ENCODE measurements at regions not wholly inside any gene's neighbourhood (a gene's known extent, or its start where the extent isn't known, plus 50 kb on each side); places are given as distances from the start of the nearest gene placed in this dataset.

DNA sequence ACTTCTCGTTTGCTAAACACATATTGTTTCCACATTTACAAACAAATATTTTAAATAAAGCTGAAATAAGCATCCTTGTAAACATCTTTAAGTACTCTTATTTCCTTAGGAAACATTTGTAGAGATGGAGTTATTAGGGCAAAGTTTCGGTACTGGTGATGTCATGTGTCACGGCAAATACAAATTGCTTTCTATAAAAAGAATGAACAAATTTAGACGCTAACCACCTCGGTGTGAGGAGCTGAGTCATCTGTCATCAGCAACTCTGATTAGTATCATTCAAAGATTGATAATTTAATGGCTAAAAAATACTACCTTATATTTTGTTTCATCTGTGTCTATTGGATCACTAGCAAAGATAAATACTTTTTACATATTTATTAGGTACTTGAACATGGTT is 982.0 kb downstream of the VRK1 start (continued):
- TF ChIP-seq ZNF660 (tag by site-specific recombination; IDR thresholded peaks at IDR 0.05): no peak

DNA sequence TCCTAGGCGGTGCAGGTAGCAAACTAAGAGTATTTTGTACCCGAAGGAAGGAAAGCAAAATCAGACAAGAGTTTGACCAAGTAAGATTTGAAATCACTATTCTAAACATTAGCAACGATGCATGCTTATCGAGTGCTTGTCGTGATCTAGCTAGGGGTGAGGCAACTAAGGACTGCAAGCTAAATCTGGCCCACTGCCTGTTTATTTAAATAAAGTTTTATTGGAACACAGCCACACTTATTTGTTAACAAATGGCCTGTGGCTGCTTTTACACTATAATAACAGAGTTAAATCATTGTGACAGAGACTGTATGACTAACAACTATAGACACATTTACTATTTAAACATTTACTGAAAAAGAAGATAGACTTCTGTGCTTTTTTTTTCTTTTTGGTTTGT is 983.6 kb downstream of the VRK1 start:
- H3K4me1 ChIP-seq (ENCODE audit: control insufficient read depth, insufficient read depth, low read length): no peaks in the 10 kb centered on the region
- ChIA-PET POLR2A (no interaction called here), CTCF (no interaction called here)
- H3K36me3 ChIP-seq (ENCODE audit: control insufficient read depth in 2 of 2, insufficient read depth in 1 of 2, low read length in 2 of 2): no peaks in the 10 kb centered on the region
- no peak overlapping the region for H3K27ac ChIP-seq (ENCODE audit: extremely low read depth, low read depth, low read length)
- no peaks in the 10 kb centered on the region for H3K9me3 ChIP-seq (ENCODE audit: control insufficient read depth, insufficient read depth, low read depth, low read length)
- TF ChIP-seq, protein P1, sequence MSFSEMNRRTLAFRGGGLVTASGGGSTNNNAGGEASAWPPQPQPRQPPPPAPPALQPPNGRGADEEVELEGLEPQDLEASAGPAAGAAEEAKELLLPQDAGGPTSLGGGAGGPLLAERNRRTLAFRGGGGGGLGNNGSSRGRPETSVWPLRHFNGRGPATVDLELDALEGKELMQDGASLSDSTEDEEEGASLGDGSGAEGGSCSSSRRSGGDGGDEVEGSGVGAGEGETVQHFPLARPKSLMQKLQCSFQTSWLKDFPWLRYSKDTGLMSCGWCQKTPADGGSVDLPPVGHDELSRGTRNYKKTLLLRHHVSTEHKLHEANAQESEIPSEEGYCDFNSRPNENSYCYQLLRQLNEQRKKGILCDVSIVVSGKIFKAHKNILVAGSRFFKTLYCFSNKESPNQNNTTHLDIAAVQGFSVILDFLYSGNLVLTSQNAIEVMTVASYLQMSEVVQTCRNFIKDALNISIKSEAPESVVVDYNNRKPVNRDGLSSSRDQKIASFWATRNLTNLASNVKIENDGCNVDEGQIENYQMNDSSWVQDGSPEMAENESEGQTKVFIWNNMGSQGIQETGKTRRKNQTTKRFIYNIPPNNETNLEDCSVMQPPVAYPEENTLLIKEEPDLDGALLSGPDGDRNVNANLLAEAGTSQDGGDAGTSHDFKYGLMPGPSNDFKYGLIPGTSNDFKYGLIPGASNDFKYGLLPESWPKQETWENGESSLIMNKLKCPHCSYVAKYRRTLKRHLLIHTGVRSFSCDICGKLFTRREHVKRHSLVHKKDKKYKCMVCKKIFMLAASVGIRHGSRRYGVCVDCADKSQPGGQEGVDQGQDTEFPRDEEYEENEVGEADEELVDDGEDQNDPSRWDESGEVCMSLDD (tag by site-specific recombination; IDR thresholded peaks at IDR 0.05): no peak
- TF ChIP-seq ZNF785 (tag by site-specific recombination; IDR thresholded peaks at IDR 0.05): no peak
- TF ChIP-seq ZNF404 (tag by site-specific recombination; IDR thresholded peaks at IDR 0.05): no peak
- TF ChIP-seq FEZF1 (tag by site-specific recombination; IDR thresholded peaks at IDR 0.05): no peak
- TF ChIP-seq, protein P2, sequence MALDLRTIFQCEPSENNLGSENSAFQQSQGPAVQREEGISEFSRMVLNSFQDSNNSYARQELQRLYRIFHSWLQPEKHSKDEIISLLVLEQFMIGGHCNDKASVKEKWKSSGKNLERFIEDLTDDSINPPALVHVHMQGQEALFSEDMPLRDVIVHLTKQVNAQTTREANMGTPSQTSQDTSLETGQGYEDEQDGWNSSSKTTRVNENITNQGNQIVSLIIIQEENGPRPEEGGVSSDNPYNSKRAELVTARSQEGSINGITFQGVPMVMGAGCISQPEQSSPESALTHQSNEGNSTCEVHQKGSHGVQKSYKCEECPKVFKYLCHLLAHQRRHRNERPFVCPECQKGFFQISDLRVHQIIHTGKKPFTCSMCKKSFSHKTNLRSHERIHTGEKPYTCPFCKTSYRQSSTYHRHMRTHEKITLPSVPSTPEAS (tag by site-specific recombination; IDR thresholded peaks at IDR 0.05): no peak
- no peak for TF ChIP-seq ZNF175 (tag by site-specific recombination; IDR thresholded peaks at IDR 0.05)
- TF ChIP-seq ZNF530 (tag by site-specific recombination; IDR thresholded peaks at IDR 0.05; ENCODE audit: low read depth): no peak
- TF ChIP-seq ZNF623 (tag by site-specific recombination; IDR thresholded peaks at IDR 0.05): no peak
- TF ChIP-seq, protein P3, sequence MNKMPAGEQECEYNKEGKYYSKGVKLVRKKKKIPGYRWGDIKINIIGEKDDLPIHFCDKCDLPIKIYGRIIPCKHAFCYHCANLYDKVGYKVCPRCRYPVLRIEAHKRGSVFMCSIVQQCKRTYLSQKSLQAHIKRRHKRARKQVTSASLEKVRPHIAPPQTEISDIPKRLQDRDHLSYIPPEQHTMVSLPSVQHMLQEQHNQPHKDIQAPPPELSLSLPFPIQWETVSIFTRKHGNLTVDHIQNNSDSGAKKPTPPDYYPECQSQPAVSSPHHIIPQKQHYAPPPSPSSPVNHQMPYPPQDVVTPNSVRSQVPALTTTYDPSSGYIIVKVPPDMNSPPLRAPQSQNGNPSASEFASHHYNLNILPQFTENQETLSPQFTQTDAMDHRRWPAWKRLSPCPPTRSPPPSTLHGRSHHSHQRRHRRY (tag by site-specific recombination; IDR thresholded peaks at IDR 0.05): no peak
- TF ChIP-seq ZXDB (tag by site-specific recombination; IDR thresholded peaks at IDR 0.05): no peak
- TF ChIP-seq ZNF202 (tag by site-specific recombination; IDR thresholded peaks at IDR 0.05; ENCODE audit: borderline replicate concordance): no peak
- no peak for TF ChIP-seq ZNF221 (tag by site-specific recombination; IDR thresholded peaks at IDR 0.05; ENCODE audit: borderline replicate concordance)
- no peak for TF ChIP-seq ZNF596 (tag by site-specific recombination; IDR thresholded peaks at IDR 0.05)
- TF ChIP-seq ZNF621 (tag by site-specific recombination; IDR thresholded peaks at IDR 0.05): no peak
- TF ChIP-seq, protein P4, sequence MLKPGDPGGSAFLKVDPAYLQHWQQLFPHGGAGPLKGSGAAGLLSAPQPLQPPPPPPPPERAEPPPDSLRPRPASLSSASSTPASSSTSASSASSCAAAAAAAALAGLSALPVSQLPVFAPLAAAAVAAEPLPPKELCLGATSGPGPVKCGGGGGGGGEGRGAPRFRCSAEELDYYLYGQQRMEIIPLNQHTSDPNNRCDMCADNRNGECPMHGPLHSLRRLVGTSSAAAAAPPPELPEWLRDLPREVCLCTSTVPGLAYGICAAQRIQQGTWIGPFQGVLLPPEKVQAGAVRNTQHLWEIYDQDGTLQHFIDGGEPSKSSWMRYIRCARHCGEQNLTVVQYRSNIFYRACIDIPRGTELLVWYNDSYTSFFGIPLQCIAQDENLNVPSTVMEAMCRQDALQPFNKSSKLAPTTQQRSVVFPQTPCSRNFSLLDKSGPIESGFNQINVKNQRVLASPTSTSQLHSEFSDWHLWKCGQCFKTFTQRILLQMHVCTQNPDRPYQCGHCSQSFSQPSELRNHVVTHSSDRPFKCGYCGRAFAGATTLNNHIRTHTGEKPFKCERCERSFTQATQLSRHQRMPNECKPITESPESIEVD (tag by site-specific recombination; IDR thresholded peaks at IDR 0.05): no peak
- TF ChIP-seq RBAK (tag by site-specific recombination; IDR thresholded peaks at IDR 0.05): no peak
- TF ChIP-seq ZNF501 (tag by site-specific recombination; IDR thresholded peaks at IDR 0.05): no peak
- H3K4me3 ChIP-seq (ENCODE audit: low read depth, low read length): no peak overlapping the region

DNA sequence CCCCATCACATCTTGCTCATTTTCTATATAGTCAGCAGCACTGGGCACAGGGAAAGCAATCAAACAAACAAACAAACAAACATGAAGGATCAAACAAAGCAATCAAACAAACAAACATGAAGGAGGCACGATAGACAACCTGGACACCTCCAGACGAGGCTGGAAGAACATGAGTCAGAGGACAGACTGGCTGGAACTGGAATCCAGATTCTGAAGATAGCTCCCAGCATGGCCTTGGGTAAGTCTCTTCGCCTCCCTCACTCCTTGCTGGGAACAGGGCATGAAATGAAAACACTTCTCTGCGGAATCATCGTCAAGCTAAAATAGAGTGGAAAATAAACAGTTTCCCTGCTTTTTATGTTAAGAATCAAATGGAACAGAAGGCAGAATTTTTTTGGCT is 984.8 kb downstream of the VRK1 start:
- Histone ChIP-seq H3K36me3 (ENCODE audit: control insufficient read depth in 2 of 2, insufficient read depth in 1 of 2, low read length in 2 of 2) (no peaks in the 10 kb centered on the region), H3K4me1 (ENCODE audit: control insufficient read depth, insufficient read depth, low read length) (no peaks in the 10 kb centered on the region), H3K27ac (ENCODE audit: extremely low read depth, low read depth, low read length) (no peak overlapping the region), H3K9me3 (ENCODE audit: control insufficient read depth, insufficient read depth, low read depth, low read length) (no peaks in the 10 kb centered on the region), H3K4me3 (ENCODE audit: low read depth, low read length) (no peak overlapping the region)
- CTCF ChIA-PET: interaction anchor here (0.7 kb wide), 1 partner anchor 134 kb away, joined by 5 read pairs; no protein-coding TSS in a partner anchor
- POLR2A ChIA-PET: no interaction called here
- TF ChIP-seq, protein P5, sequence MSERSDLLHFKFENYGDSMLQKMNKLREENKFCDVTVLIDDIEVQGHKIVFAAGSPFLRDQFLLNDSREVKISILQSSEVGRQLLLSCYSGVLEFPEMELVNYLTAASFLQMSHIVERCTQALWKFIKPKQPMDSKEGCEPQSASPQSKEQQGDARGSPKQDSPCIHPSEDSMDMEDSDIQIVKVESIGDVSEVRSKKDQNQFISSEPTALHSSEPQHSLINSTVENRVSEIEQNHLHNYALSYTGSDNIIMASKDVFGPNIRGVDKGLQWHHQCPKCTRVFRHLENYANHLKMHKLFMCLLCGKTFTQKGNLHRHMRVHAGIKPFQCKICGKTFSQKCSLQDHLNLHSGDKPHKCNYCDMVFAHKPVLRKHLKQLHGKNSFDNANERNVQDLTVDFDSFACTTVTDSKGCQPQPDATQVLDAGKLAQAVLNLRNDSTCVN (tag by site-specific recombination; optimal IDR thresholded peaks at IDR 0.05): no peak
- TF ChIP-seq, protein P6, sequence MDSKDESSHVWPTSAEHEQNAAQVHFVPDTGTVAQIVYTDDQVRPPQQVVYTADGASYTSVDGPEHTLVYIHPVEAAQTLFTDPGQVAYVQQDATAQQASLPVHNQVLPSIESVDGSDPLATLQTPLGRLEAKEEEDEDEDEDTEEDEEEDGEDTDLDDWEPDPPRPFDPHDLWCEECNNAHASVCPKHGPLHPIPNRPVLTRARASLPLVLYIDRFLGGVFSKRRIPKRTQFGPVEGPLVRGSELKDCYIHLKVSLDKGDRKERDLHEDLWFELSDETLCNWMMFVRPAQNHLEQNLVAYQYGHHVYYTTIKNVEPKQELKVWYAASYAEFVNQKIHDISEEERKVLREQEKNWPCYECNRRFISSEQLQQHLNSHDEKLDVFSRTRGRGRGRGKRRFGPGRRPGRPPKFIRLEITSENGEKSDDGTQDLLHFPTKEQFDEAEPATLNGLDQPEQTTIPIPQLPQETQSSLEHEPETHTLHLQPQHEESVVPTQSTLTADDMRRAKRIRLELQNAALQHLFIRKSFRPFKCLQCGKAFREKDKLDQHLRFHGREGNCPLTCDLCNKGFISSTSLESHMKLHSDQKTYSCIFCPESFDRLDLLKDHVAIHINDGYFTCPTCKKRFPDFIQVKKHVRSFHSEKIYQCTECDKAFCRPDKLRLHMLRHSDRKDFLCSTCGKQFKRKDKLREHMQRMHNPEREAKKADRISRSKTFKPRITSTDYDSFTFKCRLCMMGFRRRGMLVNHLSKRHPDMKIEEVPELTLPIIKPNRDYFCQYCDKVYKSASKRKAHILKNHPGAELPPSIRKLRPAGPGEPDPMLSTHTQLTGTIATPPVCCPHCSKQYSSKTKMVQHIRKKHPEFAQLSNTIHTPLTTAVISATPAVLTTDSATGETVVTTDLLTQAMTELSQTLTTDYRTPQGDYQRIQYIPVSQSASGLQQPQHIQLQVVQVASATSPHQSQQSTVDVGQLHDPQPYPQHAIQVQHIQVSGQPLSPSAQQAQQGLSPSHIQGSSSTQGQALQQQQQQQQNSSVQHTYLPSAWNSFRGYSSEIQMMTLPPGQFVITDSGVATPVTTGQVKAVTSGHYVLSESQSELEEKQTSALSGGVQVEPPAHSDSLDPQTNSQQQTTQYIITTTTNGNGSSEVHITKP (tag by site-specific recombination; IDR thresholded peaks at IDR 0.05): no peak
- no peak for TF ChIP-seq ZBTB8A (tag by site-specific recombination; IDR thresholded peaks at IDR 0.05)
- TF ChIP-seq, protein P7, sequence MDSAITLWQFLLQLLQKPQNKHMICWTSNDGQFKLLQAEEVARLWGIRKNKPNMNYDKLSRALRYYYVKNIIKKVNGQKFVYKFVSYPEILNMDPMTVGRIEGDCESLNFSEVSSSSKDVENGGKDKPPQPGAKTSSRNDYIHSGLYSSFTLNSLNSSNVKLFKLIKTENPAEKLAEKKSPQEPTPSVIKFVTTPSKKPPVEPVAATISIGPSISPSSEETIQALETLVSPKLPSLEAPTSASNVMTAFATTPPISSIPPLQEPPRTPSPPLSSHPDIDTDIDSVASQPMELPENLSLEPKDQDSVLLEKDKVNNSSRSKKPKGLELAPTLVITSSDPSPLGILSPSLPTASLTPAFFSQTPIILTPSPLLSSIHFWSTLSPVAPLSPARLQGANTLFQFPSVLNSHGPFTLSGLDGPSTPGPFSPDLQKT (IDR thresholded peaks at IDR 0.05; ENCODE audit: borderline replicate concordance, low read depth, low read length): no peak
